HG03196 (cell line): ENCODE measurements at regions not wholly inside any gene's neighbourhood (a gene's known extent, or its start where the extent isn't known, plus 50 kb on each side); places are given as distances from the start of the nearest gene placed in this dataset.
"Not testable (repeated sequence)": the region's sequence is repeated elsewhere in the genome, so short reads cannot be mapped to it uniquely, and the experiment has no call there.

ENCODE experiments used
- ATAC-seq: cut with Tn5 transposase; IDR thresholded peaks from one replicate; pipeline ENCODE4 v1.9.1; 2021; ENCODE audit not compliant: unreplicated experiment

- ATAC-seq: no peak
These were observed 256.9 kb downstream of the PARM1 start for GRCh38 chr4:75189711-75190335.

GRCh38 chr4:75180790-75181776, 248.2 kb downstream of the PARM1 start:
- ATAC-seq: peak; percentile 91

- no peak for ATAC-seq
These were observed 247.3 kb downstream of the PARM1 start for GRCh38 chr4:75180217-75180616.

- no peak for ATAC-seq
These were observed 246.6 kb downstream of the PARM1 start for GRCh38 chr4:75179510-75179909.

GRCh38 chr4:75172551-75172950, 239.6 kb downstream of the PARM1 start:
- peak; percentile 96 for ATAC-seq

- no peak for ATAC-seq
These were observed 236.5 kb downstream of the PARM1 start for GRCh38 chr4:75169427-75169826.

- no peak for ATAC-seq
These were observed 236.1 kb downstream of the PARM1 start for GRCh38 chr4:75169020-75169419.

- ATAC-seq: no peak
These were observed 235.6 kb downstream of the PARM1 start for GRCh38 chr4:75168548-75168947.

- not testable (repeated sequence) for ATAC-seq
These were observed 232.2 kb downstream of the PARM1 start for GRCh38 chr4:75165100-75165499.

- no peak for ATAC-seq
These were observed 225.5 kb downstream of the PARM1 start for GRCh38 chr4:75158451-75158850.

- no peak for ATAC-seq
These were observed 222.1 kb downstream of the PARM1 start for GRCh38 chr4:75154994-75155393.

- ATAC-seq: no peak
These were observed 213.3 kb downstream of the PARM1 start for GRCh38 chr4:75146223-75146622.

GRCh38 chr4:75144475-75144874, 211.6 kb downstream of the PARM1 start:
- no peak for ATAC-seq

- ATAC-seq: no peak
These were observed 209.9 kb downstream of the PARM1 start for GRCh38 chr4:75142850-75143249.

- no peak for ATAC-seq
These were observed 209.5 kb downstream of the PARM1 start for GRCh38 chr4:75142382-75142781.

GRCh38 chr4:75141162-75141561, 208.2 kb downstream of the PARM1 start:
- no peak for ATAC-seq

- no peak for ATAC-seq
These were observed 204.4 kb downstream of the PARM1 start for GRCh38 chr4:75137302-75137701.

GRCh38 chr4:75135068-75135825, 202.3 kb downstream of the PARM1 start:
- ATAC-seq: no peak

- not testable (repeated sequence) for ATAC-seq
These were observed 194.0 kb downstream of the PARM1 start for GRCh38 chr4:75126870-75127269.

- no peak for ATAC-seq
These were observed 193.1 kb downstream of the PARM1 start for GRCh38 chr4:75126058-75126457.

- no peak for ATAC-seq
These were observed 189.6 kb downstream of the PARM1 start for GRCh38 chr4:75122424-75123014.
